ENCODE measurements at regions not wholly inside any gene's neighbourhood (a gene's known extent, or its start where the extent isn't known, plus 50 kb on each side); places are given as distances from the start of the nearest gene placed in this dataset.
"Not testable (repeated sequence)": the region's sequence is repeated elsewhere in the genome, so short reads cannot be mapped to it uniquely, and the experiment has no call there.

DNA sequence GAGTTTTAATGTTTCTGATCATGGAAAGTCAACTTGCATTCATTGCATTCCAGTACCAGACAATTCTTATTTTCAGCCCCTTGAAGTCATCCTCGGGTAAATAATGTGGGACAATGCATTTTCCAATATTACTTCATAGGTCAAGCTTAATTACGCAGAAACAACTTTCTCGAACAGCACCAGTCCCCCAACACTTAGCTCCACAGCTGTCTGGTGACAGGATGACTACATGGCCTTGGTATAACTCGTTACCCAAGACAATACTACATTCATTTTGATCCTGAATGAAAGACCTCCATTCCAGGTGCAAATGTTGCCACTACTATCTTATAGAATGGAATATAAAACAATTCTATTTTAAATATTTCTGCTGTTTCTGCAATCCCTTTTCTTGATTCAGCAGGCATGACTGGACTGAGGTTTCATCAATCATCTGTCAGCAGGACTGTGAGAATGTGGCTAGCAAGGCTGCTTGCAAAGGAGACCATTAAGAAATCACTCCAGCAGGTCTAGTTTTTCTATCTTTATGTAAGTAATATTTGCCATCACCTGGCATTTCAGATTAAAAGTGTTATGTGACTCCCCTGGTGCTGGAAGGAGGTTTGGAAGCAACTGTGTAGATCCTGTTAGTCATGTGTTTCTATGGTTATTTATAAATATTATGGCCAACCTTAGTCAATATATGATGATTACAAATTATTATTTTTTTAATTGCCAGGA is 147.9 kb downstream of the HAO1 start:
- no peaks in the 10 kb centered on the region for H3K27me3 ChIP-seq
- no peaks in the 10 kb centered on the region for H3K36me3 ChIP-seq
- H3K4me1 ChIP-seq = no peaks in the 10 kb centered on the region
- no peaks in the 10 kb centered on the region for H3K9me3 ChIP-seq
- TF ChIP-seq, protein P1, sequence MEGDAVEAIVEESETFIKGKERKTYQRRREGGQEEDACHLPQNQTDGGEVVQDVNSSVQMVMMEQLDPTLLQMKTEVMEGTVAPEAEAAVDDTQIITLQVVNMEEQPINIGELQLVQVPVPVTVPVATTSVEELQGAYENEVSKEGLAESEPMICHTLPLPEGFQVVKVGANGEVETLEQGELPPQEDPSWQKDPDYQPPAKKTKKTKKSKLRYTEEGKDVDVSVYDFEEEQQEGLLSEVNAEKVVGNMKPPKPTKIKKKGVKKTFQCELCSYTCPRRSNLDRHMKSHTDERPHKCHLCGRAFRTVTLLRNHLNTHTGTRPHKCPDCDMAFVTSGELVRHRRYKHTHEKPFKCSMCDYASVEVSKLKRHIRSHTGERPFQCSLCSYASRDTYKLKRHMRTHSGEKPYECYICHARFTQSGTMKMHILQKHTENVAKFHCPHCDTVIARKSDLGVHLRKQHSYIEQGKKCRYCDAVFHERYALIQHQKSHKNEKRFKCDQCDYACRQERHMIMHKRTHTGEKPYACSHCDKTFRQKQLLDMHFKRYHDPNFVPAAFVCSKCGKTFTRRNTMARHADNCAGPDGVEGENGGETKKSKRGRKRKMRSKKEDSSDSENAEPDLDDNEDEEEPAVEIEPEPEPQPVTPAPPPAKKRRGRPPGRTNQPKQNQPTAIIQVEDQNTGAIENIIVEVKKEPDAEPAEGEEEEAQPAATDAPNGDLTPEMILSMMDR (IDR thresholded peaks at IDR 0.05) = no peak
- TF ChIP-seq POLR2A (IDR thresholded peaks at IDR 0.05) (no peak), EP300 (IDR thresholded peaks at IDR 0.05) (no peak)
- H3K27ac ChIP-seq = no peak overlapping the region
- WGBS, 2 donors = 44 to 51% methylated on average over 4 of the region's 4 CpGs
- no peak overlapping the region for H3K4me3 ChIP-seq
- no peak for DNase-seq (ENCODE audit: low spot score in 2 of 2)

GRCh38 chr20:7798176-7798575 is 142.1 kb downstream of the HAO1 start:
- Histone ChIP-seq H3K27ac (no peak overlapping the region), H3K4me3 (no peak overlapping the region), H3K4me1 (no peaks in the 10 kb centered on the region), H3K9me3 (no peaks in the 10 kb centered on the region), H3K27me3 (no peaks in the 10 kb centered on the region), H3K36me3 (no peaks in the 10 kb centered on the region)
- no peak for DNase-seq (ENCODE audit: low spot score in 2 of 2)
- TF ChIP-seq, protein P1 (IDR thresholded peaks at IDR 0.05) = no peak
- no peak for TF ChIP-seq POLR2A (IDR thresholded peaks at IDR 0.05)
- TF ChIP-seq EP300 (IDR thresholded peaks at IDR 0.05) = no peak

- no peak overlapping the region for H3K27ac ChIP-seq
- H3K4me3 ChIP-seq = no peak overlapping the region
- no peaks in the 10 kb centered on the region for H3K27me3 ChIP-seq
- H3K4me1 ChIP-seq = no peaks in the 10 kb centered on the region
- 42 to 47% methylated on average over 1 of the region's 1 CpG for WGBS, 2 donors
- no peaks in the 10 kb centered on the region for H3K9me3 ChIP-seq
- H3K36me3 ChIP-seq = no peaks in the 10 kb centered on the region
- TF ChIP-seq EP300 (IDR thresholded peaks at IDR 0.05) = no peak
- TF ChIP-seq, protein P1 (IDR thresholded peaks at IDR 0.05) = no peak
- TF ChIP-seq POLR2A (IDR thresholded peaks at IDR 0.05) = no peak
- no peak for DNase-seq (ENCODE audit: low spot score in 2 of 2)
Measured at GRCh38 chr20:7799862-7800261, 140.4 kb downstream of the HAO1 start.

DNA sequence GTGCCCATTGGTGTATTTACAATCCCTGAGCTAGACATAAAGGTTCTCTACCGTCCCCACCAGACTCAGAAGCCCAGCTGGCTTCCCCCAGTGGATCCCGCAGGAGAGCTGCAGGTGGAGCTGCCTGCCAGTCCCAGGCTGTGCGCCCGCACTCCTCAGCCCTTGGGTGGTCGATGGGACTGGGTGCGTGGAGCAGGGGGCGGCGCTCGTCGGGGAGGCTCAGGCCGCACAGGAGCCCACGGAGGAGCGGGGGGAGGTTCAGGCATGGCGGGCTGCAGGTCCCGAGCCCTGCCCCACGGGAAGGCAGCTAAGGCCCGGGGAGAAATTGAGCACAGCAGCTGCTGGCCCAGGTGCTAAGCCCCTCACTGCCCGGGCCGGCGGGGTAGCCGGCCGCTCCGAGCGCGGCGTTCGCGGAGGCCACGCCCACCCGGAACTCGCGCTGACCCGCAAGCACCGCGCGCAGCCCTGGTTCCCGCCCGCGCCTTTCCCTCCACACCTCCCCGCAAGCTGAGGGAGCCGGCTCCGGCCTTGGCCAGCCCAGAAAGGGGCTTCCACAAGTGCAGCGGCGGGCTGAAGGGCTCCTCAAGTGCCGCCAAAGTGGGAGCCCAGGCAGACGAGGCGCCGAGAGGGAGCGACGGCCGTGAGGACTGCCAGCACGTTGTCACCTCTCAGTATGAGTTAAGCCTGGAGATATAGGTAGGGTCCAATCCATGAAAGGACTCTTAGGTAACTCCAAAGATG is 136.7 kb downstream of the HAO1 start:
- H3K36me3 ChIP-seq; H3K4me1 ChIP-seq; H3K27ac ChIP-seq; H3K27me3 ChIP-seq; DNase-seq (ENCODE audit: low spot score in 2 of 2); H3K4me3 ChIP-seq: not testable (repeated sequence)
- peaks cover 0 to 22% (median 0%) of the 10 kb centered on the region in 4 donors for H3K9me3 ChIP-seq
- WGBS, 2 donors = 47 to 84% methylated on average over 32 to 40 of the region's 52 CpGs

DNA sequence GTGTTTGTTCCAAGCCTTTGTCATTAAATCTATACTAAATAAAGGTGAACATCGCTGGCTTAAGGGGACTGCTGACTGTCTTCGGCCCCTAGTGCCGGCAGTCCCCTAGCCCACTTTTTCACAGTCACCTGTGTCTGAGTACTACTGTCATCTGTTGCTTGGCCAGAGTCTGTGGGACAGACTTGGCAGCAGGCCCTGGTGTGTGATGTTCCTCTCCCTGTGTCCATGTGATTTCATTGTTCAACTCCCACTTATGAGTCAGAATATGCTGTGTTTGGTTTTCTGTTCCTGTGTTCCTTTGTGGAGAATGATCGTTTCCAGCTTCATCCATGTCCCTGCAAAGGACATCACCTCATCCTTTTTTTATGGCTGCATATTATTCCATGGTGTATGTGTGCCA is 133.4 kb downstream of the HAO1 start:
- TF ChIP-seq EP300 (IDR thresholded peaks at IDR 0.05) (no peak), POLR2A (IDR thresholded peaks at IDR 0.05) (no peak)
- TF ChIP-seq, protein P1 (IDR thresholded peaks at IDR 0.05) = no peak
- H3K36me3 ChIP-seq = no peaks in the 10 kb centered on the region
- no peak for DNase-seq (ENCODE audit: low spot score in 2 of 2)
- no peaks in the 10 kb centered on the region for H3K4me1 ChIP-seq
- 84 to 85% methylated on average over 4 of the region's 4 CpGs for WGBS, 2 donors
- H3K27ac ChIP-seq = no peak overlapping the region
- H3K27me3 ChIP-seq = no peaks in the 10 kb centered on the region
- H3K4me3 ChIP-seq = no peak overlapping the region
- peaks cover 0 to 43% (median 0%) of the 10 kb centered on the region in 4 donors for H3K9me3 ChIP-seq

Measured in tibial nerve (tissue), 4 donors.